ENCODE measurements at regions not wholly inside any gene's neighbourhood (a gene's known extent, or its start where the extent isn't known, plus 50 kb on each side); places are given as distances from the start of the nearest gene placed in this dataset.

- no peak overlapping the region for H3K4me3 ChIP-seq (ENCODE audit: low read depth in 1 of 2, low read length in 2 of 2)
- H3K36me3 ChIP-seq (ENCODE audit: control insufficient read depth in 2 of 2, insufficient read depth in 2 of 2, low read length in 1 of 2), result no peaks in the 10 kb centered on the region
- 80 to 81% methylated on average over 1 of the region's 1 CpG for WGBS, 2 donors
- no peak overlapping the region for H3K27ac ChIP-seq (ENCODE audit: low read depth in 2 of 2, low read length in 1 of 2)
- no peaks in the 10 kb centered on the region for H3K9me3 ChIP-seq (ENCODE audit: control insufficient read depth in 2 of 2, insufficient read depth in 1 of 2, low read depth in 1 of 2, low read length in 1 of 2)
- H3K4me1 ChIP-seq (ENCODE audit: control insufficient read depth in 2 of 2, insufficient read depth in 2 of 2, low read length in 1 of 2), result peaks cover 0 to 4% of the 10 kb centered on the region in 2 donors
- no peaks in the 10 kb centered on the region for H3K27me3 ChIP-seq (ENCODE audit: control insufficient read depth in 1 of 2, insufficient read depth in 2 of 2, low read length in 2 of 2)
These were observed 55.5 kb upstream of the GADD45A start for GRCh38 chr1:67629370-67630075.

GRCh38 chr1:67630438-67631045 is 54.5 kb upstream of the GADD45A start:
- Histone ChIP-seq H3K9me3 (ENCODE audit: control insufficient read depth in 2 of 2, insufficient read depth in 1 of 2, low read depth in 1 of 2, low read length in 1 of 2) (no peaks in the 10 kb centered on the region), H3K27ac (ENCODE audit: low read depth in 2 of 2, low read length in 1 of 2) (no peak overlapping the region), H3K4me1 (ENCODE audit: control insufficient read depth in 2 of 2, insufficient read depth in 2 of 2, low read length in 1 of 2) (peaks cover 0 to 6% of the 10 kb centered on the region in 2 donors), H3K27me3 (ENCODE audit: control insufficient read depth in 1 of 2, insufficient read depth in 2 of 2, low read length in 2 of 2) (no peaks in the 10 kb centered on the region), H3K36me3 (ENCODE audit: control insufficient read depth in 2 of 2, insufficient read depth in 2 of 2, low read length in 1 of 2) (no peaks in the 10 kb centered on the region), H3K4me3 (ENCODE audit: low read depth in 1 of 2, low read length in 2 of 2) (no peak overlapping the region)
- 76 to 85% methylated on average over 2 of the region's 2 CpGs for WGBS, 2 donors

GRCh38 chr1:67632356-67632755 is 52.6 kb upstream of the GADD45A start:
- Histone ChIP-seq H3K4me1 (ENCODE audit: control insufficient read depth in 2 of 2, insufficient read depth in 2 of 2, low read length in 1 of 2) (peaks cover 0 to 5% of the 10 kb centered on the region in 2 donors), H3K4me3 (ENCODE audit: low read depth in 1 of 2, low read length in 2 of 2) (no peak overlapping the region), H3K27me3 (ENCODE audit: control insufficient read depth in 1 of 2, insufficient read depth in 2 of 2, low read length in 2 of 2) (no peaks in the 10 kb centered on the region), H3K36me3 (ENCODE audit: control insufficient read depth in 2 of 2, insufficient read depth in 2 of 2, low read length in 1 of 2) (no peaks in the 10 kb centered on the region), H3K27ac (ENCODE audit: low read depth in 2 of 2, low read length in 1 of 2) (no peak overlapping the region), H3K9me3 (ENCODE audit: control insufficient read depth in 2 of 2, insufficient read depth in 1 of 2, low read depth in 1 of 2, low read length in 1 of 2) (no peaks in the 10 kb centered on the region)
- WGBS, 2 donors, result 90 to 95% methylated on average over 6 of the region's 6 CpGs

GRCh38 chr1:67632811-67633655 is 52.0 kb upstream of the GADD45A start:
- WGBS, 2 donors, result 74 to 88% methylated on average over 10 of the region's 10 CpGs
- H3K27ac ChIP-seq (ENCODE audit: low read depth in 2 of 2, low read length in 1 of 2), result no peak overlapping the region
- peaks cover 0 to 5% of the 10 kb centered on the region in 2 donors for H3K4me1 ChIP-seq (ENCODE audit: control insufficient read depth in 2 of 2, insufficient read depth in 2 of 2, low read length in 1 of 2)
- no peaks in the 10 kb centered on the region for H3K27me3 ChIP-seq (ENCODE audit: control insufficient read depth in 1 of 2, insufficient read depth in 2 of 2, low read length in 2 of 2)
- H3K4me3 ChIP-seq (ENCODE audit: low read depth in 1 of 2, low read length in 2 of 2), result no peak overlapping the region
- H3K36me3 ChIP-seq (ENCODE audit: control insufficient read depth in 2 of 2, insufficient read depth in 2 of 2, low read length in 1 of 2), result no peaks in the 10 kb centered on the region
- no peaks in the 10 kb centered on the region for H3K9me3 ChIP-seq (ENCODE audit: control insufficient read depth in 2 of 2, insufficient read depth in 1 of 2, low read depth in 1 of 2, low read length in 1 of 2)

GRCh38 chr1:67634396-67634935 is 50.5 kb upstream of the GADD45A start:
- H3K27me3 ChIP-seq (ENCODE audit: control insufficient read depth in 1 of 2, insufficient read depth in 2 of 2, low read length in 2 of 2), result no peaks in the 10 kb centered on the region
- 93 to 94% methylated on average over 6 of the region's 6 CpGs for WGBS, 2 donors
- no peaks in the 10 kb centered on the region for H3K9me3 ChIP-seq (ENCODE audit: control insufficient read depth in 2 of 2, insufficient read depth in 1 of 2, low read depth in 1 of 2, low read length in 1 of 2)
- no peaks in the 10 kb centered on the region for H3K36me3 ChIP-seq (ENCODE audit: control insufficient read depth in 2 of 2, insufficient read depth in 2 of 2, low read length in 1 of 2)
- H3K4me3 ChIP-seq (ENCODE audit: low read depth in 1 of 2, low read length in 2 of 2), result no peak overlapping the region
- peaks cover 0 to 5% of the 10 kb centered on the region in 2 donors for H3K4me1 ChIP-seq (ENCODE audit: control insufficient read depth in 2 of 2, insufficient read depth in 2 of 2, low read length in 1 of 2)
- H3K27ac ChIP-seq (ENCODE audit: low read depth in 2 of 2, low read length in 1 of 2), result no peak overlapping the region

- peaks cover 0 to 5% of the 10 kb centered on the region in 2 donors for H3K4me1 ChIP-seq (ENCODE audit: control insufficient read depth in 2 of 2, insufficient read depth in 2 of 2, low read length in 1 of 2)
- H3K27me3 ChIP-seq (ENCODE audit: control insufficient read depth in 1 of 2, insufficient read depth in 2 of 2, low read length in 2 of 2), result no peaks in the 10 kb centered on the region
- 67 to 84% methylated on average over 14 of the region's 14 CpGs for WGBS, 2 donors
- H3K4me3 ChIP-seq (ENCODE audit: low read depth in 1 of 2, low read length in 2 of 2), result no peak overlapping the region
- no peak overlapping the region for H3K27ac ChIP-seq (ENCODE audit: low read depth in 2 of 2, low read length in 1 of 2)
- no peaks in the 10 kb centered on the region for H3K36me3 ChIP-seq (ENCODE audit: control insufficient read depth in 2 of 2, insufficient read depth in 2 of 2, low read length in 1 of 2)
- no peaks in the 10 kb centered on the region for H3K9me3 ChIP-seq (ENCODE audit: control insufficient read depth in 2 of 2, insufficient read depth in 1 of 2, low read depth in 1 of 2, low read length in 1 of 2)
These were observed 49.8 kb upstream of the GADD45A start for GRCh38 chr1:67635055-67635809.
